ENCODE measurements at regions not wholly inside any gene's neighbourhood (a gene's known extent, or its start where the extent isn't known, plus 50 kb on each side); places are given as distances from the start of the nearest gene placed in this dataset.

DNA sequence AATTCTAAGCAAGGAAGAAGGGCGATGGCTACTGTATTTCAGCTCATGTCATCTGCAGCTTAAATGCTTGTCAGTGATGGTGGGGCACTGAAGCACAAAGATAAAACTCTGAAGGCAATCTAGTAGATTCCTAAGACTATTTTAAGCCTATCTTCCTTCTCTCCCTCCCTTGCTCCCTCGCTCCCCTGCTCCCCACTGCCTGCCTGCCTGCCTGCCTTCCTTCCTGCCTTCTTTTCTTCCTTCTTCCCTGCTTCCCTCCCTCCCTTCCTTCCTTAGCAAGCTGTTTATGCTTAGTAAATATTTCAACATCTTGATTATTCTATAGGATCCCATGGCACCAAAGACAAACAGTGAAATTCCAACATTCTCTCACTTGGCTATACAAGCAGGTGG, 99.6 kb downstream of the OXSM start:
- TF ChIP-seq, protein P1, sequence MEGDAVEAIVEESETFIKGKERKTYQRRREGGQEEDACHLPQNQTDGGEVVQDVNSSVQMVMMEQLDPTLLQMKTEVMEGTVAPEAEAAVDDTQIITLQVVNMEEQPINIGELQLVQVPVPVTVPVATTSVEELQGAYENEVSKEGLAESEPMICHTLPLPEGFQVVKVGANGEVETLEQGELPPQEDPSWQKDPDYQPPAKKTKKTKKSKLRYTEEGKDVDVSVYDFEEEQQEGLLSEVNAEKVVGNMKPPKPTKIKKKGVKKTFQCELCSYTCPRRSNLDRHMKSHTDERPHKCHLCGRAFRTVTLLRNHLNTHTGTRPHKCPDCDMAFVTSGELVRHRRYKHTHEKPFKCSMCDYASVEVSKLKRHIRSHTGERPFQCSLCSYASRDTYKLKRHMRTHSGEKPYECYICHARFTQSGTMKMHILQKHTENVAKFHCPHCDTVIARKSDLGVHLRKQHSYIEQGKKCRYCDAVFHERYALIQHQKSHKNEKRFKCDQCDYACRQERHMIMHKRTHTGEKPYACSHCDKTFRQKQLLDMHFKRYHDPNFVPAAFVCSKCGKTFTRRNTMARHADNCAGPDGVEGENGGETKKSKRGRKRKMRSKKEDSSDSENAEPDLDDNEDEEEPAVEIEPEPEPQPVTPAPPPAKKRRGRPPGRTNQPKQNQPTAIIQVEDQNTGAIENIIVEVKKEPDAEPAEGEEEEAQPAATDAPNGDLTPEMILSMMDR (IDR thresholded peaks at IDR 0.05) = no peak
- TF ChIP-seq ZFX (IDR thresholded peaks at IDR 0.05; ENCODE audit: borderline replicate concordance) = no peak
